HG03280 (cell line): ENCODE measurements at regions not wholly inside any gene's neighbourhood (a gene's known extent, or its start where the extent isn't known, plus 50 kb on each side); places are given as distances from the start of the nearest gene placed in this dataset.

ENCODE experiments used
- ATAC-seq: cut with Tn5 transposase; IDR thresholded peaks from one replicate; pipeline ENCODE4 v1.9.1; 2021; ENCODE audit warnings: mild to moderate bottlenecking, moderate library complexity; ENCODE audit not compliant: unreplicated experiment

DNA sequence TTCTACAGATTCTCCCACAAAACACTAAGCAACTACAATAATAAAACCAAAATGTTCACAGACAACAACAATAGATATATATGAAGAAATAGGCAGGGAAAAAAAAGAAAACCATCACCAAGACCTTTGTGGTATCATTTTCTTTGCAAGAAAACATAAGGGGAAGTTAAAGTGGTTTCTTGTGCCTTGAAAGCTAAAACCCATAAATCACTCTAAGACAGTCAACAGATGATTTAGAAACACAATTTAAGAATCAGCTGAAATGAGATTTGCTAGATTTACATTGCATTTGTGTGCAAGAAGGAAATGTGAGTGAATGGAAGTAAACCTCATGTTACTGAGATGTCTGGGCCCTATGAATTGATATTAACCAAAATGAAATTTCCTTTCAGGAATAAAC, 1265.4 kb upstream of the GJE1 start:
- no peak for ATAC-seq

GRCh38 chr6:140858381-140858971, 1274.2 kb upstream of the GJE1 start:
- no peak for ATAC-seq

DNA sequence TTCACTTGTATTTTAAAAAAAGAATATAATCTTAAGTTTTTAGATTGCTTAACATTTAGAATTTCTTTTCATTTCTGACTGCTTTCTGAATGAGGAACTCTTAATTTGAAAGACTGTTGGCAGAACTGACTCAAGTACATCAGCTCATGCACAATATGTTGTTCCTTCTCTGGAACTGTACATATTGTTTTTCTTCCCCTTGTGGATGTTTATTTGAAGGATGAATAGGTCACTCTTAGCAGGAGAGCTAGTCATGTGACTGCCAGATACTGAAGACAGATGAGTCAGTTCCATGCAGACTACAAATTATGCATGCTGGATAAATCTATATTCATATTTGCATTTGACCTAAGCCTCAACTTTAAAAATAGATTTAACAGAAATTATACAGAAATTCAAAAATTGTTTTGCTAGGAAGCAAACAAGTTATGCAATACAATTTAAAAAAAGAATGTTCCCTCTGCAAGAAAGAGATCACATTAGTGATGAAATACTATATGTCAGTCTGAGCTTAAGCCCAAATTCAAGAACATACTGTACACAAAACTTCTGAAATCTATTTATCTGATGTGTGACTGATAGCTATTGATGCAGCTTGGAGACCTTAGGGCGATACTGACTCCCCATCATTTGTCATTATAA, 1274.9 kb upstream of the GJE1 start:
- no peak for ATAC-seq

- no peak for ATAC-seq
Measured at GRCh38 chr6:140855520-140855919, 1277.2 kb upstream of the GJE1 start.

DNA sequence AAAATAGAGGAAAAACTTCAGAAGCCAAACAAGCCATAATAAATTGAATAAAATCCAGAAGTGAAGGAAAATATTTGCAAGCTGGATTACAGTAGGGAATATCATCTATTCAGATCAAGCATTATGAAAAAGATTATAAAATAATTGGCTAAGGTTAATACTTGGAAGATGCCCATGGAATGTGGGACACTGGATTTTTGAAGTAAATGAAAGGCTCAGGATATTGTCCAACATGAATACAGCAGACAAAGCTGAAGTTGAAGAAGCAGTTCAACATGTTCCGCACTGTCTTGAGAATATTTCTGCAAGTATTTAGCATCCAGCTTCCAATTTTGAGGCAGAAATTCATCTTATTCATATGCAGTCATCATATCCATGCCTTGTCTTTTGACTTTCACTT, 1278.4 kb upstream of the GJE1 start:
- no peak for ATAC-seq

- no peak for ATAC-seq
Measured at GRCh38 chr6:140850438-140850837, 1282.3 kb upstream of the GJE1 start.

DNA sequence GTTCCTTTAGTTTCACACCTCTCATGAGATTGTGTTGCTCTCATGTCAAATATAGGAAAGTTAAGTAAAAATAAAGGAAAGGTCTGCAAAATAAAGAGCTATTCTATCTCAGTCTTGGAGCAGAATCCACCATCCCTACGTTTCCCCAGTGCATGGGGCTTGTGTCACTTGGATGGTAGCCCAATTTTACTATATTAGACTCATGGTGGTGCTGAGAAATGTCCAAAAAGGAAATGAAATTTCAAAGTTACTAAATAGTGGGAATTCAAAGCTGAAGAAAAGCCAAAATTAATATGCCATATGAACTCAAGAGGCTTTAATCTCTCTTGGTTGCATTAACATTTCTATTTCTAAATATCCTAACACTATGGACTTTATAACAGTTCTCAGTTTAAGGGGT, 1283.3 kb upstream of the GJE1 start:
- no peak for ATAC-seq

DNA sequence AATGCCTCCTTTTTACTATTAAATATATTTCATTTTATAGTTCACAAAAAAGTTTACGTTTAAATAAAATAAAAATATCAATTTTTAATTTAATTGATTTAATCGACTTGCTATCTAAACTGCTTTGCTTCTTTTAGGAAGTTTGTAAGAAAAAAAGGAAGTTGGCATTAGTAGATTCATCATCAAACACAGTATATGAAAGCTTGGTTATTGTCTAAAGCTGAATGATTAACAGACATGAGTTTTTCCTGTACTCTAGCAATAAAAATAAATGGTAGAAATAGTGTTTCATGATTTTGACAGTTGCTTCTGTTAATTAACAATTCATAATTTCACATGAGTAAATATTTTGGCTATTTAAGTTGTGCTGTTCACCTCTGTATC, 1285.5 kb upstream of the GJE1 start:
- no peak for ATAC-seq

GRCh38 chr6:140846503-140847261, 1286.0 kb upstream of the GJE1 start:
- ATAC-seq = no peak

DNA sequence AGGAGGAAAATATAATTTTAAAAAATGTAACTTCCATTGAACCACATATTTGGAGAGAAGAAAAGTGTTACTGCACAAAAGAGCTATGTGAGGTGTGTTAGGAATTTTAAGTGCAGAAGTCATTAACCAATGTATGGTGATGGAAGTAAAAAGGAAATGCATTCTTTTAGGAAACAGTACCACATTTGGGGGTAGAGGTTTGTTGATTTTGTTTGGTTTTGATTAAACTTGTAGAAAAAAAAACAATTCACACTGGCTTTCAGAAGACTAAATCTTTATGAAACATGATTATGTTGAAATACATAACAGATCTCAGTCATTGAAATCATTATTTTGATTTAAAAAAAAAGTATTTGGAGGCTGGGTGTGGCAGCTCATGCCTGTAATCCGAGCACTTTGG, 1287.0 kb upstream of the GJE1 start:
- ATAC-seq = no peak

DNA sequence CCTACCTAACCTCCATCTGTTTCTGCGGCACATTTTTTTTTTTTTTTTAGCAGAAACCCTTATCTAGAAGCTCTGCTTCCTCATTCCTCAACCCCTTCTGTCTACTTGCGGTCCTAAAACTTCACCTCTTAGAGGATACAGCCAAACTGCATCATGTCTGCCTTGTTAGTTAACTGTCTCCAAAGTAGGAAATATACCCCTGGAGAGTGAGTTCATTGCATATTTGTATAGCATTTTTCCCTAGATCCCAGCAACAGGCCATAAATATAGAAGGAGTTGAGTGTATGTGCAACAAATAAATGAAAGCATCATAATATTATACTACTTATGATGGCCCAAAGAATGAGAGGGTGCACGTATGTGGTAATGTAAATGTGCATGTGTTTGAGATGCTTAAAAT, 1288.6 kb upstream of the GJE1 start:
- no peak for ATAC-seq

DNA sequence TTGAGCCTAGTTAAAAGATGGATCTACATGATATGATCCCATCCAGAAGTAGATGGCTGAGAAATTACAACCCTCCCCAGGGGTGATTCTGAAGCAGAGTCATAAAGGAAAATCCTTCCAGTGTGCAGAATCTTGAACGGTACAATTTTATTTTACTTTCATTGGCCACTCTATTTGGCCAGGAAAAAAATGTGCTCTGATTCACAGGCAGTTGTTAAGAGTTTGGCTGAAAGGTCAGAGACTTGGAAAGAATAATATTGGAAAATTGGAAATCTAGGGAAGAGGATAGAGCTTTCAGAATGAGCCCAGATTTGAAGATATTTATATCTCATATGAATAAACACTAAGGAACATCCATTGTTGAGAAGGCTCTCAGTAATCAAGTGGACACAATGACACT, 1299.3 kb upstream of the GJE1 start:
- no peak for ATAC-seq

GRCh38 chr6:140830666-140831065, 1302.1 kb upstream of the GJE1 start:
- no peak for ATAC-seq

DNA sequence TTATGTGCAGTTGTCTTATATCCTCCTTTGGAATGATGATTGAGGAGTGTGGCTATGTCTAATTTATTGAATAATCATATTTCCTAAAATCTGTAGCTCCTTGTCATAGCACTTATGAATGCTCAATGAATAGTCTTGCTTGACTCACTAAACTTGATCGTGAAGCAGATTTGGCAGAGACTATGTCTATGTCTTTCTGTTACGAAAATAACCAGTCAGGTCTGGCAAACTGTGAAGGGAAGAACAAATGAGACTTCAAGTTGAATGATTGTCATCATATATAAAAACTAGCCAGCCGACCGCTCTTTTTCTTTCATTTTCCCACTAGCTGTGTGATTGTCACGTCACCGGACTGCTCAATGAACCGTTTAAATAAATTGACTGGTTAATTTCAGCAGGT, 1303.9 kb upstream of the GJE1 start:
- ATAC-seq = no peak

- ATAC-seq = no peak
Measured at GRCh38 chr6:140827593-140827992, 1305.1 kb upstream of the GJE1 start.

DNA sequence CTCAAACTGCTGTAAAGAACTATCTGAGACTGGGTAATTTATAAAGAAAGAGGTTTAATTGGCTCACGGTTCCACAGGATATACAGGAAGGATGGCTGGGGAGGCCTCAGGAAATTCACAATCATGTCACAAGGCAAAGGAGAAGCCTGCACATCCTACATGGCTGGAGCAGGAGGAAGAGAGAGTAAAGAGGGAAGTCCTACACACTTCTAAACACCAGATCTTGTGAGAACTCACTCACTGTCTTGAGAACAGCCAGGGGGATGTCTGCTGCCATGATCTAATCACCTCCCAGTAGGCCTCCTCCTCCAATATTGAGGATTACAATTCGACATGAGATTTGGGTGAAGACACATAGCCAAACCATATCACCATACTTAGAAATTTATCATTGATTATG, 1307.0 kb upstream of the GJE1 start:
- ATAC-seq = no peak

- ATAC-seq = no peak
Measured at GRCh38 chr6:140824595-140824994, 1308.1 kb upstream of the GJE1 start.

DNA sequence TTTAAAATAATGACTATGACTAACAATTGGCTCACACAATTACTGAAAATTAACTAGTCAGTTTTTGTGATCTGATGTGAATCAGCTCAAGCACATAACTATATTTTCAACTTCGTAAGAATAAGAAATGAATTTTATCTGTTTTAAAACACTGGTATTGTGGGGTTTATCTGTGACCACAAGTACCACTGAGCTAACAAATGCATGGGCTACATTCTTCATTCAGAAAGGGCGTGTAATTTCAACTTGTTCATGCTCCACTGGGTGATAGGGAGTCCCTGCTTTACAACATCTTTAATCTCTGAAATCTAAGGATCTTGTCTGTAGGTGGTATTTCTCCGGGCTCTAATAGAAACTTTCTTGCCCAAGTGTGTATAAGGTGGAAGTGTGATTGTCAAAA, 1311.5 kb upstream of the GJE1 start:
- ATAC-seq = no peak

GRCh38 chr6:140817176-140817575, 1315.5 kb upstream of the GJE1 start:
- ATAC-seq = no peak

DNA sequence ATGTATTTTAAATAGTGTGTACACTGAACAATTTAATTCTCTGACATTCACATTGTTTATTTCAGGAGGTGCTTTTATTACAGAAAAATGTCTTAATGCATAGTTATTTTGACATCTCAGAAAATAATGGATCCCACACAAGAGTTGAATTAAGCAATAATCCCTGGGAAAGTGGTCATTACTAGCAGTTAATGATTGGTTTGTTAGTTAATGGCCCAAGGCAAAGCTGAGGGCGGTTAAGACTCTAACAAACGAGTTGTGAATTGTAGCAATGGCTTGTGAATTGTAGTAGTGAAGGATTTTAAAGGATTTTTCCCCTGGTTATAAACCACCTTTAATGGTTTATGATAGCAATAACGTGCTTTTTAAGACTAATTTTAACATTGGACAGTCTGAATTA, 1316.0 kb upstream of the GJE1 start:
- no peak for ATAC-seq

- no peak for ATAC-seq
Measured at GRCh38 chr6:140812636-140813035, 1320.1 kb upstream of the GJE1 start.

DNA sequence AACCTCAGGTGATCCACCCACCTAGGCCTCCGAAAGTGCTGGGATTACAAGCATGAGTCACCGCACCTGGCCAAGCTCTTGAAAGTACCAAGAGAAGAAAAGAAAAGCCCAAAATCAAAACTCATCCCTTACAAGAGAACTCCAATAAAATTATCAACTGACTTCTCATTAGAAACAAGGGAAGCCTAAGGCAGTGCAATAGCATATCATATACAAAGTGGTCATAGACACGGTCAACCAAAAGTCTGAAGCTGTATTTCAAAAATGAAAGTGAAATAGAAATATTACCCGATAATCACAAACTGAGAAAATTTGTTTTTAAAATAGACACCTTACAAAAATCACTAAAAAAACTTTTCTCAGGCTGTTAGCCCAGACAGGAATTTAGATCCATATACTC, 1321.1 kb upstream of the GJE1 start:
- ATAC-seq = no peak
